HepG2 (cell line): ENCODE measurements at regions not wholly inside any gene's neighbourhood (a gene's known extent, or its start where the extent isn't known, plus 50 kb on each side); places are given as distances from the start of the nearest gene placed in this dataset.

Experiments
- ATAC-seq: fragments of 200-7000 bp; cut with Tn5 transposase; 3 replicates; pipeline ENCODE4 v1.9.1; 2020; ENCODE audit warnings: mild to moderate bottlenecking, moderate library complexity
- BruUV-seq: library from RNA; stranded (reverse); fragments of 400-500 nt; replicated peaks from 2 replicates; lab custom pipeline; 2021; lab: Mats Ljungman, UMichigan
- CTCF ChIA-PET: fragments of 300-600 bp; formaldehyde crosslinking; extraction: SDS; loops from one replicate; lab custom pipeline; 2021; ENCODE audit warnings: low total read pairs, inconsistent platforms, low intra/inter-chr PET ratio; lab: Yijun Ruan, JAX
- POLR2A ChIA-PET: fragments of 350-600 bp; sonication (Branson Sonifier 250); formaldehyde crosslinking; loops from one replicate; lab custom pipeline; 2020; ENCODE audit warnings: antibody characterized with exemption, inconsistent platforms; lab: Yijun Ruan, JAX
- DNase-seq: peaks from one replicate; pipeline ENCODE4 v3.0.0-alpha.2; 2015; ENCODE audit warnings: low spot score
- FAIRE-seq: peaks from 3 replicates; lab custom pipeline; 2011; peaks lifted over from hg19 to GRCh38; lab: Jason Lieb, UNC
- H2AFZ ChIP-seq: one replicate; pipeline ENCODE4 v1.6.1; 2011; ENCODE audit warnings: low read length, inconsistent platforms
- H3K27ac ChIP-seq: fragments of 300-600 bp; 3 replicates; pipeline ENCODE4 v1.8.0; 2011; ENCODE audit warnings: mixed run types, mild to moderate bottlenecking, mixed read lengths, low read length, inconsistent platforms; ENCODE audit not compliant: insufficient read depth; ENCODE audit errors: extremely low read length
- H3K27me3 ChIP-seq, 2 experiments: fragments of 200-600 bp in 1 of 2; 2 replicates in 1 of 2; 3 replicates in 1 of 2; pipeline versions ENCODE4 v1.6.0 to v1.8.0; 2011; ENCODE audit warnings: low read length in 2 of 2, mild to moderate bottlenecking in 2 of 2, moderate library complexity in 2 of 2, inconsistent platforms in 1 of 2; ENCODE audit not compliant: insufficient read depth in 2 of 2, control insufficient read depth in 1 of 2
- H3K36me3 ChIP-seq, 2 experiments: fragments of 200-600 bp in 1 of 2; replicated peaks in 1 of 2; 2 replicates in 1 of 2; 3 replicates in 1 of 2; pipeline versions ENCODE4 v1.5.1 to v1.8.0; 2011; ENCODE audit warnings: low read length in 2 of 2, inconsistent platforms in 1 of 2; ENCODE audit not compliant: insufficient read depth in 2 of 2, control insufficient read depth in 1 of 2
- H3K4me1 ChIP-seq: 2 replicates; pipeline ENCODE4 v1.5.1; 2012; ENCODE audit warnings: low read length, inconsistent platforms; ENCODE audit not compliant: insufficient read depth
- H3K4me2 ChIP-seq: 2 replicates; pipeline ENCODE4 v1.6.0; 2011; ENCODE audit warnings: low read depth, low read length, inconsistent platforms
- H3K4me3 ChIP-seq, 3 experiments: fragments of 200-600 bp in 1 of 3; sonication (generic), shearing (Covaris generic) in 1 of 3; replicated peaks in 1 of 3; 2 replicates each; pipeline ENCODE4 v1.5.1; 2011 to 2016; ENCODE audit warnings: low read length in 3 of 3, inconsistent platforms in 2 of 3, low read depth in 2 of 3, mild to moderate bottlenecking in 2 of 3, control low read depth in 1 of 3, mixed read lengths in 1 of 3; ENCODE audit not compliant: insufficient read depth in 1 of 3
- H3K79me2 ChIP-seq: one replicate; pipeline ENCODE4 v1.6.1; 2011; ENCODE audit warnings: low read length, inconsistent platforms; ENCODE audit not compliant: insufficient read depth
- H3K9ac ChIP-seq: 2 replicates; pipeline ENCODE4 v1.6.0; 2011; ENCODE audit warnings: mild to moderate bottlenecking, low read depth, low read length, inconsistent platforms; ENCODE audit not compliant: insufficient read depth
- H3K9me3 ChIP-seq: 2 replicates; pipeline ENCODE4 v1.5.1; 2012; ENCODE audit warnings: mild to moderate bottlenecking, low read length
- H4K20me1 ChIP-seq: 2 replicates; pipeline ENCODE4 v1.6.0; 2011; ENCODE audit warnings: inconsistent platforms, mild to moderate bottlenecking, low read length, moderate library complexity; ENCODE audit not compliant: insufficient read depth
- ATM ChIP-seq: fragments of 450-650 bp; IDR thresholded peaks from 2 replicates; pipeline ENCODE4 v1.7.1; 2017; ENCODE audit warnings: mild to moderate bottlenecking, borderline replicate concordance
- CBX5 ChIP-seq: sonication (generic); formaldehyde crosslinking; IDR thresholded peaks from 2 replicates; pipeline ENCODE4 v1.4.0; 2020; ENCODE audit warnings: missing genetic modification reagents, borderline replicate concordance
- DPF2 ChIP-seq: sonication (generic); formaldehyde crosslinking; IDR thresholded peaks from 2 replicates; pipeline ENCODE4 v1.4.0; 2020; ENCODE audit warnings: mild to moderate bottlenecking, low read depth, missing genetic modification reagents, borderline replicate concordance
- EEA1 ChIP-seq: sonication (generic); formaldehyde crosslinking; IDR thresholded peaks from 2 replicates; pipeline ENCODE4 v1.5.1; 2020; ENCODE audit warnings: mild to moderate bottlenecking, missing genetic modification reagents, borderline replicate concordance
- GATA4 ChIP-seq: sonication (generic); IDR thresholded peaks from 2 replicates; pipeline ENCODE4 v1.6.1; 2016; ENCODE audit warnings: antibody characterized with exemption, low read depth, borderline replicate concordance
- NAIF1 ChIP-seq: sonication (generic); formaldehyde crosslinking; IDR thresholded peaks from 2 replicates; pipeline ENCODE4 v1.5.0; 2020; ENCODE audit warnings: mild to moderate bottlenecking, missing genetic modification reagents, borderline replicate concordance
- SNAI1 ChIP-seq: sonication (generic); formaldehyde crosslinking; IDR thresholded peaks from 2 replicates; pipeline ENCODE4 v1.5.0; 2020; ENCODE audit warnings: mild to moderate bottlenecking, missing genetic modification reagents, borderline replicate concordance
- WGBS: methylation state at CpG from one replicate; pipeline ENCODE4 v1.1.6; 2017; ENCODE audit warnings: low lambda C conversion rate; 5-methylcytosine and 5-hydroxymethylcytosine counted together
- in situ Hi-C: cut with HindIII; loops from 2 replicates; pipeline ENCODE4 v1.10.0; 2017; ENCODE audit warnings: low pct_unique_long_range_greater_than_20kb; ENCODE audit not compliant: extremely low pct_ligation_motif_present
- intact Hi-C: fragments of 100-400 bp; cut with micrococcal nuclease; formaldehyde crosslinking; loops from one replicate; pipeline ENCODE4 v1.10.0; 2022; ENCODE audit not compliant: unreplicated experiment
- TF ChIP-seq, protein P1 (sequence below): sonication (generic); formaldehyde crosslinking; IDR thresholded peaks from 2 replicates; pipeline ENCODE4 v1.5.1; 2020; ENCODE audit warnings: missing genetic modification reagents, mild to moderate bottlenecking, borderline replicate concordance
- TF ChIP-seq, protein P2 (sequence below): sonication (generic); formaldehyde crosslinking; IDR thresholded peaks from 2 replicates; pipeline ENCODE4 v1.4.0; 2020; ENCODE audit warnings: missing genetic modification reagents, borderline replicate concordance
- TF ChIP-seq, protein P3 (sequence below): sonication (generic); formaldehyde crosslinking; IDR thresholded peaks from 2 replicates; pipeline ENCODE4 v1.4.0; 2020; ENCODE audit warnings: mild to moderate bottlenecking, missing genetic modification reagents

DNA sequence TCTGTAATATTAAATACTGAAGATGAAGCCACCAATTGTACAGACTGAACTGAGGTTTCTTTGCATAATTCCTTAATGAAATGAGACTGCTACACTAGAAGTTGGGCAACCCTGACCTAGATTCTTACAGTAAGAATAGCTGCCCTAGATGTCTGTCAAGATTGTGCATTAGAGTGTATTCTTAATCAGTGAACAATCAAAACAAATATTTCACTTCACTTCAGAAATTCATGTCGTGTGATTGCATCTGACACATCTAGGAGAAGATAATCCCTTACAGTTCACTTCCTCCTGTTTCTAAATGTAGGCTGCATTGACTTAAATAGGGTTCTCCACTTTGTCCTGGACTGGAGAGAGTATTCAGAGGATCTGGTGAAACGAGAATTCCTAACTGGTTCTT is 283.1 kb downstream of the HNRNPD start:
- DNase-seq (no peak), FAIRE-seq (no peak), ATAC-seq (no peak)
- Histone ChIP-seq H4K20me1 (no peaks in the 10 kb centered on the region), H3K27me3 (no peaks in the 10 kb centered on the region), H3K36me3 (no peaks in the 10 kb centered on the region), H3K9me3 (no peaks in the 10 kb centered on the region), H2AFZ (no peak overlapping the region), H3K4me1 (no peaks in the 10 kb centered on the region), H3K4me3 (no peak overlapping the region), H3K9ac (no peak overlapping the region), H3K4me2 (no peak overlapping the region), H3K27ac (no peak overlapping the region), H3K79me2 (no peaks in the 10 kb centered on the region)
- POLR2A ChIA-PET, result no interaction called here
- CTCF ChIA-PET, result no interaction called here
- in situ Hi-C loops (no loop called here), intact Hi-C loops (no loop called here)
- BruUV-seq, result no TSS peak
- WGBS, result 0% methylated on average over 2 of the region's 2 CpGs
- TF ChIP-seq, protein P1, sequence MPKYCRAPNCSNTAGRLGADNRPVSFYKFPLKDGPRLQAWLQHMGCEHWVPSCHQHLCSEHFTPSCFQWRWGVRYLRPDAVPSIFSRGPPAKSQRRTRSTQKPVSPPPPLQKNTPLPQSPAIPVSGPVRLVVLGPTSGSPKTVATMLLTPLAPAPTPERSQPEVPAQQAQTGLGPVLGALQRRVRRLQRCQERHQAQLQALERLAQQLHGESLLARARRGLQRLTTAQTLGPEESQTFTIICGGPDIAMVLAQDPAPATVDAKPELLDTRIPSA (CRISPR knock-in tag), result no peak
- TF ChIP-seq, protein P2, sequence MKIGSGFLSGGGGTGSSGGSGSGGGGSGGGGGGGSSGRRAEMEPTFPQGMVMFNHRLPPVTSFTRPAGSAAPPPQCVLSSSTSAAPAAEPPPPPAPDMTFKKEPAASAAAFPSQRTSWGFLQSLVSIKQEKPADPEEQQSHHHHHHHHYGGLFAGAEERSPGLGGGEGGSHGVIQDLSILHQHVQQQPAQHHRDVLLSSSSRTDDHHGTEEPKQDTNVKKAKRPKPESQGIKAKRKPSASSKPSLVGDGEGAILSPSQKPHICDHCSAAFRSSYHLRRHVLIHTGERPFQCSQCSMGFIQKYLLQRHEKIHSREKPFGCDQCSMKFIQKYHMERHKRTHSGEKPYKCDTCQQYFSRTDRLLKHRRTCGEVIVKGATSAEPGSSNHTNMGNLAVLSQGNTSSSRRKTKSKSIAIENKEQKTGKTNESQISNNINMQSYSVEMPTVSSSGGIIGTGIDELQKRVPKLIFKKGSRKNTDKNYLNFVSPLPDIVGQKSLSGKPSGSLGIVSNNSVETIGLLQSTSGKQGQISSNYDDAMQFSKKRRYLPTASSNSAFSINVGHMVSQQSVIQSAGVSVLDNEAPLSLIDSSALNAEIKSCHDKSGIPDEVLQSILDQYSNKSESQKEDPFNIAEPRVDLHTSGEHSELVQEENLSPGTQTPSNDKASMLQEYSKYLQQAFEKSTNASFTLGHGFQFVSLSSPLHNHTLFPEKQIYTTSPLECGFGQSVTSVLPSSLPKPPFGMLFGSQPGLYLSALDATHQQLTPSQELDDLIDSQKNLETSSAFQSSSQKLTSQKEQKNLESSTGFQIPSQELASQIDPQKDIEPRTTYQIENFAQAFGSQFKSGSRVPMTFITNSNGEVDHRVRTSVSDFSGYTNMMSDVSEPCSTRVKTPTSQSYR (CRISPR knock-in tag), result no peak
- no peak for TF ChIP-seq ATM
- no peak for TF ChIP-seq GATA4
- TF ChIP-seq CBX5 (CRISPR knock-in tag), result no peak
- TF ChIP-seq, protein P3, sequence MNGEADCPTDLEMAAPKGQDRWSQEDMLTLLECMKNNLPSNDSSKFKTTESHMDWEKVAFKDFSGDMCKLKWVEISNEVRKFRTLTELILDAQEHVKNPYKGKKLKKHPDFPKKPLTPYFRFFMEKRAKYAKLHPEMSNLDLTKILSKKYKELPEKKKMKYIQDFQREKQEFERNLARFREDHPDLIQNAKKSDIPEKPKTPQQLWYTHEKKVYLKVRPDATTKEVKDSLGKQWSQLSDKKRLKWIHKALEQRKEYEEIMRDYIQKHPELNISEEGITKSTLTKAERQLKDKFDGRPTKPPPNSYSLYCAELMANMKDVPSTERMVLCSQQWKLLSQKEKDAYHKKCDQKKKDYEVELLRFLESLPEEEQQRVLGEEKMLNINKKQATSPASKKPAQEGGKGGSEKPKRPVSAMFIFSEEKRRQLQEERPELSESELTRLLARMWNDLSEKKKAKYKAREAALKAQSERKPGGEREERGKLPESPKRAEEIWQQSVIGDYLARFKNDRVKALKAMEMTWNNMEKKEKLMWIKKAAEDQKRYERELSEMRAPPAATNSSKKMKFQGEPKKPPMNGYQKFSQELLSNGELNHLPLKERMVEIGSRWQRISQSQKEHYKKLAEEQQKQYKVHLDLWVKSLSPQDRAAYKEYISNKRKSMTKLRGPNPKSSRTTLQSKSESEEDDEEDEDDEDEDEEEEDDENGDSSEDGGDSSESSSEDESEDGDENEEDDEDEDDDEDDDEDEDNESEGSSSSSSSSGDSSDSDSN (CRISPR knock-in tag), result no peak
- TF ChIP-seq DPF2 (CRISPR knock-in tag), result no peak
- no peak for TF ChIP-seq EEA1 (CRISPR knock-in tag)
- no peak for TF ChIP-seq NAIF1 (CRISPR knock-in tag)
- no peak for TF ChIP-seq SNAI1
